ENCODE measurements at regions not wholly inside any gene's neighbourhood (a gene's known extent, or its start where the extent isn't known, plus 50 kb on each side); places are given as distances from the start of the nearest gene placed in this dataset.
A peak's percentile ranks its signal among the peaks of the same experiment; 100 is the strongest.
"Not testable (repeated sequence)": the region's sequence is repeated elsewhere in the genome, so short reads cannot be mapped to it uniquely, and the experiment has no call there.

DNA sequence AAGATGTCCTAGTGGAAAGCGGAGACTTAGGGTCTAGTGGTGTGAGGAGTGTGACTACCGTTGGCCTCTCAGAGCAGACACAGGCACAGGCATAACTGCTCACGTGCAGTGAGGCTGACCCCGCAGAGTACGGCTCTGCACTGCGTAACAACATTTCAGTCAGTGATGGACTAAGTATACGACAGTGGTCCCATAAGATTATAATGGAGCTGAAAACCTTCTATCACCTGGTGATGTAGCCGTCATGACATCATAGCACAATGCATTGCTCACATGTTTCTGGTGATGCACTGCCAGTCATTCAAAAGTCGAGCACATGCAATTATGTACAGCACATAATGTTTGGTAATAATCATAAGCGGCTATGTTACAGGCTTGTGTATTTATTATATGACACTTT, 179.6 kb downstream of the VAPA start:
- Histone ChIP-seq H3K27me3 (ENCODE audit: control insufficient read depth, insufficient read depth, low read length) (no peaks in the 10 kb centered on the region), H3K36me3 (ENCODE audit: control insufficient read depth, low read depth, low read length) (no peaks in the 10 kb centered on the region)

DNA sequence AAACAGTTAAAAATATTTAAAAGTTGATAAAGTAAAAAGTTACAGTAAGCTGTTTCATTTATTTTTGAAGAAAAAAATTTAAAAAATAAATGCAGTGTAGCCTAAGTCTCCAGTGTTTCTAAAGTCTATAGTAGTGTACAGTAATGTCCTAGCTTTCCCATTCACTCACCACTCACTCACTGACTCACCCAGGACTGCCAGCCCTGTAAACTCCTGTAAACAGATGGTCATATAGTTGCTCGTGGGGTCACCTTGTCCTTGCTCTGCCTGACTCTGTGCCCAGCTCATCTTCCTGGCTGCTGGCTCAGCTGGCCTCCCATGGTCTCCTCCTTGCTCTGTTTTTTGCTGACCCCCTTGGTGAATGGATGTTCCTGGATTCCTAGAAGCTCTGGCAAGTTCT, 180.3 kb downstream of the VAPA start:
- Histone ChIP-seq H3K36me3 (ENCODE audit: control insufficient read depth, low read depth, low read length) (no peaks in the 10 kb centered on the region), H3K27me3 (ENCODE audit: control insufficient read depth, insufficient read depth, low read length) (no peaks in the 10 kb centered on the region), H3K9me3 (ENCODE audit: control insufficient read depth, low read depth, low read length) (no peaks in the 10 kb centered on the region)

More for the DNA sequence above, 179.6 kb downstream of the VAPA start:
- H3K9ac ChIP-seq (ENCODE audit: low read length) = no peak overlapping the region
- no peak overlapping the region for H3K4me3 ChIP-seq (ENCODE audit: low read length)
- H3K4me1 ChIP-seq (ENCODE audit: control insufficient read depth, low read depth, low read length) = peaks cover 14% of the 10 kb centered on the region
- no peak overlapping the region for H3K27ac ChIP-seq (ENCODE audit: low read length)
- no peaks in the 10 kb centered on the region for H3K9me3 ChIP-seq (ENCODE audit: control insufficient read depth, low read depth, low read length)

DNA sequence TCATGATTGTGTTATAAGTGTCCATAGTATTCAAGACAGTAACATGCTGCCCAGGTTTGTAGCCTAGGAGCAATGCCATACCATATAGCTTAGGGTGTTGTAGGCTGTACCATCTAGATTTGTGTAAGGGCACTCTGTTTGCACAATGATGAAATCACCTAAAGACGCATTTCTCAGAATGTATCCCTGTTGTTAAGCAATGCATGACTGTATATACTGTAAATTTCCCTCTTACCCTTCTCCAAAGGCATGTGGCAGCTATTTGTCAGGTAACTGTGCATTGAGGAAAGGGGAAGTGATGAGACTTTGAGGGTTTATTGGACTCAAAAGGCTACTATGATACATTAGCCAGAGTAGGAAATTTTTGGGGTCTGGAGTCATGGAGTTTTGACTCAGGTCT, 180.8 kb downstream of the VAPA start:
- peaks cover 14% of the 10 kb centered on the region for H3K4me1 ChIP-seq (ENCODE audit: control insufficient read depth, low read depth, low read length)
- no peaks in the 10 kb centered on the region for H3K36me3 ChIP-seq (ENCODE audit: control insufficient read depth, low read depth, low read length)
- no peak overlapping the region for H3K27ac ChIP-seq (ENCODE audit: low read length)
- no peaks in the 10 kb centered on the region for H3K27me3 ChIP-seq (ENCODE audit: control insufficient read depth, insufficient read depth, low read length)
- no peak overlapping the region for H3K9ac ChIP-seq (ENCODE audit: low read length)
- H3K9me3 ChIP-seq (ENCODE audit: control insufficient read depth, low read depth, low read length) = no peaks in the 10 kb centered on the region
- no peak overlapping the region for H3K4me3 ChIP-seq (ENCODE audit: low read length)

More for the DNA sequence above, 180.3 kb downstream of the VAPA start:
- Histone ChIP-seq H3K9ac (ENCODE audit: low read length) (no peak overlapping the region), H3K4me3 (ENCODE audit: low read length) (no peak overlapping the region), H3K4me1 (ENCODE audit: control insufficient read depth, low read depth, low read length) (peaks cover 14% of the 10 kb centered on the region), H3K27ac (ENCODE audit: low read length) (no peak overlapping the region)

DNA sequence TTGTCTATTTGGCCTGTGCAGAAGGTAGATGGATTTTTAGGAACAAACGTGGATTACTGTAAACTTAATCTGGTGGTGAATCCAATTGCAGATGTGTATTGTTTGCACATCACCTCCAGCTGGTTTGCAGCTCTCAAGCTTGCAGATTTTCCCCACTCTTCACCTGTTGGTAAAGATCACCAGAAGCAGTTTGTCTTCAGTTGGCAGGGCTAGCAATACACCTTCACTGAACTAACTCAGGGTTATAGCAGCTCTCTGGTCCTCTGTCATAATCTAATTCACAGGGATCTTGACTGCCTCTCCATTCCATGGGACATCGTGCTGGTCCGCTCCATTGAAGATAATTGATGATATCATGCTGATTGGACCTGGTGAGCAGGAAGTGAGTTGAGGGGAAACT, 181.5 kb downstream of the VAPA start:
- no peaks in the 10 kb centered on the region for H3K9me3 ChIP-seq (ENCODE audit: control insufficient read depth, low read depth, low read length)
- no peak overlapping the region for H3K27ac ChIP-seq (ENCODE audit: low read length)
- H3K9ac ChIP-seq (ENCODE audit: low read length) = no peak overlapping the region
- H3K4me1 ChIP-seq (ENCODE audit: control insufficient read depth, low read depth, low read length) = peaks cover 21% of the 10 kb centered on the region
- H3K4me3 ChIP-seq (ENCODE audit: low read length) = no peak overlapping the region
- no peaks in the 10 kb centered on the region for H3K36me3 ChIP-seq (ENCODE audit: control insufficient read depth, low read depth, low read length)
- no peaks in the 10 kb centered on the region for H3K27me3 ChIP-seq (ENCODE audit: control insufficient read depth, insufficient read depth, low read length)

DNA sequence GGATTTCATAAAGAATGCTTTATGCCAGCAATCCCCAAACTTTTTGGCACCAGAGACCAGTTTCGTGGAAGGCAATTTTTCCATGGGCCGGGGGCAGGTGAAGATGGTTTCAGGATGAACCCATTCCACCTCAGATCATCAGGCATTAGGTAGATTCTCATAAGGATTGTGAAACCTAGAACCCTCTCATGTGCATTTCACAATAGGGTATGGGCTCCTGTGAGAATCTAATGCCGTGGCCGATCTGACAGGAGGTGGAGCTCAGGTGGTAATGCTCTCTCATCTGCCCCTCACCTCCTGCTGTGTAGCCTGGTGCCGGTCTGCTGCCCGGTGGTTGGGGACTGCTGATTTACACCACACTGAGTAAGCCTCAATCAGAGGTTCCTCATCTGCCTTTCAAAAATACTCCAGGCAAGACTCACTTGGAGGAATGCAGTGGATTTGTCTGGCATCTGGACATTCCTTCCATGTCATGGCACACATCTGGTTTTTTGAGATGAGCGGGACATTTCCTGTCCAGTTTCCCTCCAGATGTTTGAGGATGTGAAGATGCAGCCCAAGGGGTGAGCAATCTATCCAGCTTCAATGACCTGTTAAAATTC, 185.8 kb downstream of the VAPA start:
- no peak overlapping the region for H3K27ac ChIP-seq (ENCODE audit: low read length)
- peaks cover 29% of the 10 kb centered on the region for H3K4me1 ChIP-seq (ENCODE audit: control insufficient read depth, low read depth, low read length)
- no peak overlapping the region for H3K9ac ChIP-seq (ENCODE audit: low read length)
- H3K27me3 ChIP-seq (ENCODE audit: control insufficient read depth, insufficient read depth, low read length) = no peaks in the 10 kb centered on the region
- no peaks in the 10 kb centered on the region for H3K9me3 ChIP-seq (ENCODE audit: control insufficient read depth, low read depth, low read length)
- H3K36me3 ChIP-seq (ENCODE audit: control insufficient read depth, low read depth, low read length) = no peaks in the 10 kb centered on the region
- H3K4me3 ChIP-seq (ENCODE audit: low read length) = no peak overlapping the region

DNA sequence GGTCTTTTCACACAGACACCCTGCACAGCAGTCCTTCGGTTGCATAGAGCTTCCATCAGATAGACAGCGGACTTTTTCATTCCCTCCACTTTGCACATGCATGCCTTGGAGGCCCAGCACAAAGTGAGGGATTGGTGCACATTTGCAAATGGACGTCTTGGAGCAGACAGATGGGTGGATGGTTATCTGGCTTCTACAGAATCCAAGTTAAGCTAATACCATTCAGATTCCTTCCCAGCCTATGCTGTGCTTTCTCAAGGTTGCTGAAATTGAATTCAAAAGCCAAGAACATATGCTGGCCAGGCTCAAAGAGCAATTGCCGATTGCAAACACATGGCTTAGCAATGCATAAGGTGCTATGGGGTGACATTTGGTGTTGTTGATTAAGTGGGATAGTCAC, 186.4 kb downstream of the VAPA start:
- Histone ChIP-seq H3K9me3 (ENCODE audit: control insufficient read depth, low read depth, low read length) (peaks cover under 1% of the 10 kb centered on the region), H3K27me3 (ENCODE audit: control insufficient read depth, insufficient read depth, low read length) (no peaks in the 10 kb centered on the region), H3K4me3 (ENCODE audit: low read length) (no peak overlapping the region), H3K36me3 (ENCODE audit: control insufficient read depth, low read depth, low read length) (no peaks in the 10 kb centered on the region), H3K27ac (ENCODE audit: low read length) (no peak overlapping the region), H3K9ac (ENCODE audit: low read length) (no peak overlapping the region), H3K4me1 (ENCODE audit: control insufficient read depth, low read depth, low read length) (peaks cover 29% of the 10 kb centered on the region)

DNA sequence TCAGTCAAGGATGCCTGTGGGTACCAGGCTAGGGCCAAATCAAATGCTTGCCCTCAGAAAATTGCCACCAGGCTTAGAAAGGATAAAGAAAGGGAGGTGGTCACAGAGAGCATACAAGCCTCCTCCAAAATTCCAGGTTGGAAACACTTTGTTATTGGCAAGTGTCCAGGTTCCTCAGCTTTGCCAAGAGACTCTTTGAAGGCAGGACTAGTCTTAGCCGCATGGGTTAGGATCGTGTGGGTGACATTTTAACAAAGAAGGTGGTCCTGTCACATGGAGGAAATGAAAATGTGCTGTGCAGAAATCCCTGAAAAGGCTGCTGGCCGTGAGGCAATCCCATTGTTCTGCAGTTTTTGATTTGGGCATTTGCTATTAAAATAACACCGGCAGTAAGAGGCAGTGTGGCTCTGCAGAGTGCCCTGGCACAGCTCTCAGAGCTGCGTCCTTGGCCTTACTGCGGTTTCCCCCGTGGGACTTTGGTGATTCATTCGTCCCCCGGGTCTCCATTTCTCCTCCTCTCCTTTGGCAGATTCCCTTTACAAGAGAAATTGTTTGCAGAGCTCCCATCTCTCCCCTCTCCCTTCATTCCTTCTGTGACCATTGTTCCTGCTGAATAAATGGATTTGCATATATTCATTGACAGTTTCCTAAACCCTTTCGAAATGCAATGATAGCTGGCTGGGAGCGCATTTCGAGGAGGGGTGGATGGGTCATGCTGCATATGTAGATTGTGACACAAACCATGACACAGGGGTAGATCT, 187.3 kb downstream of the VAPA start:
- Histone ChIP-seq H3K4me1 (ENCODE audit: control insufficient read depth, low read depth, low read length) (peaks cover 29% of the 10 kb centered on the region), H3K4me3 (ENCODE audit: low read length) (peak overlapping the region; percentile 25), H3K9ac (ENCODE audit: low read length) (no peak overlapping the region), H3K27ac (ENCODE audit: low read length) (no peak overlapping the region), H3K36me3 (ENCODE audit: control insufficient read depth, low read depth, low read length) (no peaks in the 10 kb centered on the region), H3K27me3 (ENCODE audit: control insufficient read depth, insufficient read depth, low read length) (no peaks in the 10 kb centered on the region), H3K9me3 (ENCODE audit: control insufficient read depth, low read depth, low read length) (peaks cover 9% of the 10 kb centered on the region)

DNA sequence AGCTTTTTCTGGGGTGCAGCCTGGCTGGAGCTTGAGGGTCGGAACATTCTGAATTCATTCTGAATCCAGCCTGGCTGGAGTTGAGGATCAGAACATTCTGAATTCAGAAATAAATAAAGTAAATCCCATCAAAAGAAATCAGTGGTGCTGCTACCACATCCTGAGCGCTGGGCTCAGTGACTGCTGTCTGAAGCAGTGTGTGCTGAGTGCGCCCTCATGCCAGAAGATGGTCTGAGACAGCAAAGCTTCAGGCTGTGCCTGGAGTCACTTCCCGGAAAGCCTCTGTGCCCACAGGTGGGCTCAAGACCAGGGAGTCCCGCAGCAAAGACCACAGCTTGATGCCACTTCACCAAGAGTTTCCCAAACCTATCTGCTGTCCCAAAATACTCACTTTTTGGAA, 187.9 kb downstream of the VAPA start:
- Histone ChIP-seq H3K27ac (ENCODE audit: low read length) (no peak overlapping the region), H3K4me3 (ENCODE audit: low read length) (peak overlapping the region; percentile 25)

DNA sequence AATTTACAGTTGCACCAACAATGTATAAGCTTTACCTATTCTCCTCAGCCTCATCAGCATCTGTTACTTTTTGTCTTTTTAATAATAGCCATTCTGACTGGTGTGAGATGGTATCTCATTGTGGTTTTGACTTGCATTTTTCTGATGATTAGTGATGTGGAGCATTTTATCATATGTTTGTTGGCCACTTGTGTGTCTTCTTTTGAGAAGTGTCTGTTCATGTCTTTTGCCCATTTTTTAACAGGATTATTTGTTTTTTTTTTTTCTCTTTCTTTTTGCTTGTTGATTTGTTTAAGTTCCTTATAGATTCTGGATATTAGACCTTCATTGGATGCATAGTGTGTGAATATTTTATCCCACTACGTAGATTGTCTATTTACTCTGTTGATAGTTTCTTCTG, 191.3 kb downstream of the VAPA start:
- not testable (repeated sequence) for H3K9ac ChIP-seq (ENCODE audit: low read length); H3K9me3 ChIP-seq (ENCODE audit: control insufficient read depth, low read depth, low read length); H3K27me3 ChIP-seq (ENCODE audit: control insufficient read depth, insufficient read depth, low read length); H3K36me3 ChIP-seq (ENCODE audit: control insufficient read depth, low read depth, low read length); H3K27ac ChIP-seq (ENCODE audit: low read length); H3K4me3 ChIP-seq (ENCODE audit: low read length)
- peaks cover 24% of the 10 kb centered on the region for H3K4me1 ChIP-seq (ENCODE audit: control insufficient read depth, low read depth, low read length)

More for the DNA sequence above, 187.9 kb downstream of the VAPA start:
- Histone ChIP-seq H3K27me3 (ENCODE audit: control insufficient read depth, insufficient read depth, low read length) (no peaks in the 10 kb centered on the region), H3K4me1 (ENCODE audit: control insufficient read depth, low read depth, low read length) (peaks cover 29% of the 10 kb centered on the region), H3K9ac (ENCODE audit: low read length) (no peak overlapping the region), H3K36me3 (ENCODE audit: control insufficient read depth, low read depth, low read length) (no peaks in the 10 kb centered on the region), H3K9me3 (ENCODE audit: control insufficient read depth, low read depth, low read length) (peaks cover 9% of the 10 kb centered on the region)

DNA sequence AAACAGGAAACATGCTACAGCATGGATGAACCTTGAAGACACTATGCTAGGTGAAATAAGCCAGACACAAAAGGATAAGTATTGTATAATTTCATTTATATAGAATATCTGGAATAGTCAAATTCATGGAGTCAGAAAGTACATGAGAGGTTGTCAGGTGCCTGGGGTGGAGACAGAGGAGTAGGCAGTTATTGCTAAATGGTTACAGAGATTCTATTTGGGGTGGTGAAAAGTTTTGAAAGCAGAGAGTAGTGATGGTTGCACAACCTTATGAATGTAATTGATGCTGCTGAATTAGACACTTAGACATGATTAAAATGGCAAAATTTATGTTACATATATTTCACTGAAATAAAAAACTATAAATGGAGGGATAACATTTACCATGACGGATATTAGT, 197.4 kb downstream of the VAPA start:
- Histone ChIP-seq H3K36me3 (ENCODE audit: control insufficient read depth, low read depth, low read length) (no peaks in the 10 kb centered on the region), H3K4me1 (ENCODE audit: control insufficient read depth, low read depth, low read length) (peaks cover 10% of the 10 kb centered on the region), H3K27me3 (ENCODE audit: control insufficient read depth, insufficient read depth, low read length) (no peaks in the 10 kb centered on the region), H3K9ac (ENCODE audit: low read length) (no peak overlapping the region), H3K27ac (ENCODE audit: low read length) (no peak overlapping the region), H3K4me3 (ENCODE audit: low read length) (no peak overlapping the region), H3K9me3 (ENCODE audit: control insufficient read depth, low read depth, low read length) (no peaks in the 10 kb centered on the region)

DNA sequence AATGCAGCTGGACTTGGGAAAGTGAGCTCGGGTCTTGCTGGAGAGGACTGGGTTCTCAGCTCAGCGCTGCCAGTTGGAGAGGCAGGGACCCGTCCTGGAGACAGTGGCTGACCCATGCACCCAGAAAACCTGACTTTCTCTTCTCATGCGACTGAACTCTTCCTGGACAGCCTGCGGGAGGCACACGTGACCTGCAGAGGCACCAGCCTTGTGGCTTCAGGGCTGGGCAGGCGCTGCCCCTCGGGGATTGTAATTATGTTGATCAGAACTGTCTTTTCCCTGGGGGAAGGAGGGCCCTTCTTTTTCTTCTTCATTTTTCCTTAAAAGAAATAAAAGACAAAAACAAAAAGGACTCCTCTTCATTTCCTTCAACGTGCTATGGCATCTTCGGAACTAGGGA, 198.1 kb downstream of the VAPA start:
- H3K27ac ChIP-seq (ENCODE audit: low read length) = no peak overlapping the region
- H3K4me1 ChIP-seq (ENCODE audit: control insufficient read depth, low read depth, low read length) = peaks cover 10% of the 10 kb centered on the region
- no peak overlapping the region for H3K4me3 ChIP-seq (ENCODE audit: low read length)
- no peaks in the 10 kb centered on the region for H3K27me3 ChIP-seq (ENCODE audit: control insufficient read depth, insufficient read depth, low read length)
- no peak overlapping the region for H3K9ac ChIP-seq (ENCODE audit: low read length)
- no peaks in the 10 kb centered on the region for H3K36me3 ChIP-seq (ENCODE audit: control insufficient read depth, low read depth, low read length)
- H3K9me3 ChIP-seq (ENCODE audit: control insufficient read depth, low read depth, low read length) = no peaks in the 10 kb centered on the region

Data from iPS-18a (cell line).